Renal cortical epithelial cell (primary cell): ENCODE measurements at regions not wholly inside any gene's neighbourhood (a gene's known extent, or its start where the extent isn't known, plus 50 kb on each side); places are given as distances from the start of the nearest gene placed in this dataset.
A peak's percentile ranks its signal among the peaks of the same experiment; 100 is the strongest.
"Not testable (repeated sequence)": the region's sequence is repeated elsewhere in the genome, so short reads cannot be mapped to it uniquely, and the experiment has no call there.

Experiments
- DNase-seq: peaks from one replicate; pipeline ENCODE4 v3.0.0-alpha.2; 2011; ENCODE audit warnings: low read depth

- peak; percentile 85 for DNase-seq
Measured at GRCh38 chr1:100597061-100597741, 59.3 kb downstream of the GPR88 start.

GRCh38 chr1:100597784-100598183, 59.8 kb downstream of the GPR88 start:
- DNase-seq, result no peak

DNA sequence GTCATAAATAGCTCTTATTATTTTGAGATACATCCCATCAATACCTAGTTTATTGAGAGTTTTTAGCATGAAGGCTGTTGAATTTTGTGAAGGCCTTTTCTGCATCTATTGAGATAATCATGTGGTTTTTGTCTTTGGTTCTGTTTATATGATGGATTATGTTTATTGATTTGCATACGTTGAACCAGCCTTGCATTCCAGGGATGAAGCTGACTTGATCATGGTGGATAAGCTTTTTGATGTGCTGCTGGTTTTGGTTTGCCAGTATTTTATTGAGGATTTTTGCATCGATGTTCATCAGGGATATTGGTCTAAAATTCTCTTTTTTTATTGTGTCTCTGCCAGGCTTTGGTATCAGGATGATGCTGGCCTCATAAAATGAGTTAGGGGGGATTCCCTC, 62.4 kb downstream of the GPR88 start:
- not testable (repeated sequence) for DNase-seq

DNA sequence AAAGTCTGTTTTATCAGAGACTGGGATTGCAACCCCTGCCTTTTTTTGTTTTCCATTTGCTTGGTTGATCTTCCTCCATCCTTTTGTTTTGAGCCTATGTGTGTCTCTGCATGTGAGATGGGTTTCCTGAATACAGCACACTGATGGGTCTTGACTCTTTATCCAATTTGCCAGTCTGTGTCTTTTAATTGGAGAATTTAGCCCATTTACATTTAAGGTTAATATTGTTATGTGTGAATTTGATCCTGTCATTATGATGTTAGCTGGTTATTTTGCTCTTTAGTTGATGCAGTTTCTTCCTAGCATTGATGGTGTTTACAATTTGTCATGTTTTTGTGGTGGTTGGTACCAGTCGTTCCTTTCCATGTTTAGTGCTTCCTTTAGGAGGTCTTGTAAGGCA, 64.1 kb downstream of the GPR88 start:
- not testable (repeated sequence) for DNase-seq

DNA sequence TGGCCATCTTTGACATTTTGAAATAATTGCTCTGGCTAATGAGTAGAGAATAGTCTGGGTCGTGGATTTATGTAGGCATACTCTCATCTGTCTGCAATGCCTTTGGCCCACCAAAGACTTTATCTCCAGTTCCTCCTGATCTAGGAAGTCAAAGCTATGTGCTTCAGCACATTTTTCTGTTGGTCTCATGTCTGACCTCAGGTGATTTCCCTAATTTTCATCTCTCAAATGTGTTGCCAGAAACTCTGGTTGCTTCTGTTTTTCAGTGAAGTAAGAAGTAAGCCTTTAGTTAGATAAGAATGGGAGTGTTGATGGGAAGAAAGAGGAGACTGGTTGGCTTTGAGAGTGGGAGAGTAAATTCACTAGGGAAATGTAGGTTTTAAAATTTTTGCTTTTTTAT, 66.4 kb downstream of the GPR88 start:
- DNase-seq, result no peak

DNA sequence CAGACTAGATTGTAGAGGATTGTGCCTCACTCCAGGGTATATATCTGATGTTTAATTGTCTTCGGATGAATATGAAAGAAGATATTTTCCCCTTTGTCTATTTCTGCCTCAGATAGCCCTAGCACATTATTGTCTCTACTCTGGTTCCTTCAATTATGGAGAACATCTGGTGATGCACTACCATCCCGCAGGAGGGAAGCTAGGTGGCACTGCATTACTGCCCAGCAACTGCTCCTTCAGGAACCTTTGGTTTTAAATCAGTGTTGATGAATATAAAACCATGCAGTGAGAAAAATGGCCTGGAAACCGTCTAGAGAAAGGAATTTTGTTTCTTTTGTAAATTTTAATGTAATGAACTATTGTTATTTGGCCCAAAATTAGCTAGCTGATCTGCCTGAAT, 68.5 kb downstream of the GPR88 start:
- DNase-seq, result peak; percentile 83

DNA sequence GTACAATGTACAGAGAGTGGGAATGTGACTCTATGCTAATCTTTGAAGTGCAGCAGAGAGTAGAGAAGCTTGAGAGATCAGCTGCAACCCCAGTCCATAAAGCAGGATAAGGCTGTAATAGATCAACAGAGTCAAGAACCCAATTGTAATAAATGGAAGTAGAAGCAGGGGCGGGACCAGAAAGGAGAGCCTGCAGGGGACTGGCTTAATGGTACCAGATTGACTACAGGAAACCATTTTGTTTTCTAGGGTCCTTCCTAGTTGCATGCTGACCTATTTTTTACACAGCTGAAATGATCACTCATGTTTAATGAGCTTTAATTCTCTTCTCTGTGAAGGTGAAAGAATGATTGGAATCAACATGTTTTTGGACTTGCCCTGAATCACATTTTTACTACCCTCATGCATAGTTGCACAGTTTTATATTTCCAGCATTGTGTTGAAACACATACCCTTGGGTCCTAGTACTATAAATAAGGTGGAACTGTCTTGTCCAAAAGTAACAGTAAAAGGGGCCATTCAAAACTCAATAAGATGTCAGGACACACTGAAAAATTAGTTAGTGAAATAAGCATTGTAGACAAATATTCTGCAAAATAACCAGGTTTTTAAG, 69.8 kb downstream of the GPR88 start:
- no peak for DNase-seq

DNA sequence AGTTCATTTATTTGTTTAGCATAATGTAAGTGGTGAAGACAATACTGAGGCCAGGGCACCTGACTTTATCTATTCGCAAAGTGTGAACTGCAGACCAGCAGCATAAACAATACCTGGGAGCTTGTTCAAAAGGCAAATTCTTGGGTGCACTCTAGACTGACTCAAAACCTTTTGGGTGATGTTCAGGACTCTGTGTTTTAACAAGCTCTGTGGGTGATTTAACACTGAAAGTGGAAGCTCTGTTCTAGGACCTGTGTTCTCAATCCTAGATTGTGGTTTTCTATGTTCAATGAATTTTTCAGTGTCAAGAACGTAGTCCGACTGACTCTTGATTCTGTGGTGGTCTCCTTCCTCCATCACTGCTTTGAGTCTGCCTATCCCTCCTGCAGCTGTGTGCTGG, 71.9 kb downstream of the GPR88 start:
- DNase-seq, result no peak

- no peak for DNase-seq
Measured at GRCh38 chr1:100611086-100611485, 73.1 kb downstream of the GPR88 start.

- no peak for DNase-seq
Measured at GRCh38 chr1:100612540-100612939, 74.6 kb downstream of the GPR88 start.

GRCh38 chr1:100613817-100614559, 76.0 kb downstream of the GPR88 start:
- DNase-seq, result no peak

DNA sequence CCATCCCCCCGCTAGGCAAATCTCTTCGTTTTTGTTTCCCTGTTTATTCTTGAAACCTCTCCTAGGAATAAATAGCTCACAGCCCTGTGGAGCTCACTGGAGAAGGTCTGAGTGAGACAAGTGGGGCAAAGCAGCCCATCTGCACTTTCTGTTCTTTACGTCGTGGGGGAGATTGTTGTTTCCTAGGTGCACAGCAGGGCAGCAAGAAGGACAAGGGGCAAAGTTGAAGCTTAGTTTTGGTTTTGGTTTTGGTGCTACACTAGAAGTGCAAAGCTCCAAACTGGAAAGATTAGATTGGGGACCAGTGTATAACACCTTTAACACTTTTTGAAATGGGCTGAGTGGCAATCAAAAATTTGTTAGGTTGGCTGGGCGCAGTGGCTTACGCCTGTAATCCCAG, 76.6 kb downstream of the GPR88 start:
- DNase-seq, result no peak

DNA sequence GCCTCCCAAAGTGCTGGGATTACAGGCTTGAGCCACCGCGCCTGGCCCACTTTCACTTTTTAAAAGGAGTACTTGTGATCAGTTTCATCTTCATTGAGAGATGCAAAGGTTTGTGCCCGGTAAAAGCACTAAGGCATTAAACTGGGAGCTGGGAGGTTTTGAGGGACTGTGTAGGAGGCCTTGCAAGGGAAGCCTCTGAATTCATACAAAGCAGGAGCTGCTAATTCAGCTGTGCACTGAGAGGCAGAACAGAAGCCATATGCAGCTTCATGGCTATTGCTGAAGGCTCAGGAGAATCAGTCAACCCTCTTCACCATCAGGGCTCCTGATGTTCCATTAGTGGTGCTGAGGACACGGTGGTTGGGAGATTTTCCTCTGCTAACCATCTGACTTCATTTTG, 77.7 kb downstream of the GPR88 start:
- no peak for DNase-seq

- DNase-seq, result peak; percentile 66
Measured at GRCh38 chr1:100616121-100616621, 78.2 kb downstream of the GPR88 start.

GRCh38 chr1:100622037-100622436, 84.1 kb downstream of the GPR88 start:
- peak; percentile 100 for DNase-seq

DNA sequence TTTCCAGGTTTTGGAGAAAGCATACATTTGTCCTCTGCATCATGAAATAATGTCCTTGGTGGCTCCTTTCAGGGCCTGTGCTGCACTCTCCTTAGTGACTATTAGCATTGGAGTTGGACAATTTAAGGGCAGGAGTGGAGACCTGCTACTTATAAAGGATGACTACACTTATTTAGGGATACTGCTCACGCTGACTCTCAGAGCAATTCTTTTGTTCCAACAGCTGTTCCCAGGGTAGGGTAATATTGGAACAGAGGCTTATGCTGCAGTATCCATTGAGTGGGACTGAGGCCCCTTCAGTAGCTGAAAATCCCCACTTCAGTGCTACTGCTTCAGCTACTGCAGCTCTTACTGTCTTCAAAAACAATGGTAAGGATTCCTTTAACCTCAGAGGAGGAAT, 84.6 kb downstream of the GPR88 start:
- no peak for DNase-seq

DNA sequence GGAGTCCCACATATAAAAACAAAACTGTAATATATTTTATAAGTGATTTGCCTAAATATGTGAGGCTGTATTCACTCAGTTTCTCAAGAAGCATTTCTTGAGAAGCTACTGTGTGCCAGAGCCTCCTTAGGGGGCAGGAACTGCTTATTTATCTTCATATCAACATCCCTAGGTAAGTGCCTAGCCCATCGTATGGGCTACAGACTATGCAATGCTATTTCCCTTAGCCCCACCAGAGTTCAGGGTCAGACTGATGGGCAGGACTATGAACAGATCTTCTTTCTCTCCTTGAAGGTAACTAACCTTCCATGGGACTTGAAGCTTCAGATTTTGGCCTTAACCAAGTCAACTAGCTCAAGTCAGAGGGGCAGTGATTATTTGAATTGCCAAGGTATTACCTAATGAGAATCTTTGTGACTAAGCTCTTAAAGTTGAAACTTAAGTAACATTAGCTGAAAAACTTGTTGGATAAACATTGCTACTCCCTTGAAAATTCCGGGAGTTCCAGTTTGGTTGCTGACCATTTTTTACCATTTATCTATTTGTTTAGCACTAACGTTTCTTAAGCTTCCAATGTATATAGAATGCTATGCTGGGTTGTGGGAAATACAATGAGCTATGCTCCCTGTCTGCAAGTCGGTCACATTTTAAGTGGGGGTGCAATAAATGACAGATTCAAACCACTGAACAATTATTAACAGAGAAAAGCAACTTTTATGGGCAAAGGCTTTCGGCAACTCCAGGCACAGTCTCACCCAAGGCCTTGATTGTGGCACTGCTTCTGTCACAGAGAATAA, 85.2 kb downstream of the GPR88 start:
- DNase-seq, result peak; percentile 98

- DNase-seq, result peak; percentile 93
Measured at GRCh38 chr1:100624886-100625610, 87.1 kb downstream of the GPR88 start.

DNA sequence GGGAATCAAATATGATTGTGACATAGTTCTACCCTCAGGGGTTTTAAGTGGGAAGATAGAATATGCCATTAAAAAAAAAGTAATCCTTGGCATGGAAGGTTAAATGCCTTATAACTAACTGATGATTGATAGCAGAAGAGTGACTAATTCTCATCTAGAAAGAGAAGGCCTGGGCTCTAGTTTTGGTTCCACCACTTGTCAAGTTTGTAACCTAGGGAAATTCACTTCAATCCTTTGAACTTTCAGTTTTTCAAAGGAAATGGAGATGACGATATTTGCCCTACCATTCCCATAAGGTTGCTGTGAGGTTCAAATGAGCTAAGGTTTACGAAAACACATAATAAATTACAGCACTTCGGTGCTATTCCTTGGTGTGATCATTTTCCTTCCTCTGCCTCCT, 88.5 kb downstream of the GPR88 start:
- DNase-seq, result peak; percentile 80

GRCh38 chr1:100627054-100627716, 89.2 kb downstream of the GPR88 start:
- peak; percentile 63 for DNase-seq

DNA sequence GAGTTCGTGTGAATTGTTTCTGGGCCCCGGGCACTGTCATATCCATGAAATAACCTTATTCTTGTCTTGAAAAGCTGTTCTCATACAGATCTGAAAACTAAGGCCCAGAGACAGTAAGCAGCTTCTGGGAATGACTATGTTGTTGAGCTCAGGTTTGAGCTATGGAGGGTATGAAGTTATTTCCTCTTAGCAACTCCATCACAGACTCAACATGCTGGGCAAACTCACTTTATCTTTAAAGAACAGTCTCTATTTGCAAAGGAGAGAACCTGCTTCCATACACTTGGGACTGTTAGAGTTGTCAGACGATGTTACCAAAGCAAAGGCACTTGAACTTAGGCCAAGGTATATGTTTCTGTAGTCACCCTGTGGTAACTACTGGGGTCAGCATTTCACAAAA, 90.0 kb downstream of the GPR88 start:
- no peak for DNase-seq
